ENCODE measurements at regions not wholly inside any gene's neighbourhood (a gene's known extent, or its start where the extent isn't known, plus 50 kb on each side); places are given as distances from the start of the nearest gene placed in this dataset.

DNA sequence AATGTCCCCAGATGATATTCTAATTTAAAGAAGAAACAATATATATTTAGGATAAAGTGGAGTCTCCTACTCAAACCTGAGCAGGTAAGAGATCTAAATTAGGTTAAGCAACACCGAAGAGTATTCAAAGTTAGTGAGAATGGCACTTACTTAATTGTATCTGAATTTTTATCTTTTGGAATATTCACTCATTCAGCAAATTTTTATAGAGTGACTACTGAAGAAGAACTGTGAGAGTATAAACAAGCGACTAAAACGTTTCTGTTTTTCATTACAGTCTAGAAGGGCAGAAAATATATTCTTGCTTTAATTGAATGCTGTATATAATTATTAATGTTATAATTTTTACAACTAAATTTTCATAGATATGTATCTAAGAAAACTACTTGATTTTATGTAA lies 567.7 kb upstream of the TBL1XR1 start:
- no peak for TF ChIP-seq CTCF (IDR thresholded peaks at IDR 0.05; ENCODE audit: low read depth, low read length)
- no peak for TF ChIP-seq POLR2A (IDR thresholded peaks at IDR 0.05; ENCODE audit: extremely low read depth, insufficient read length)
- TF ChIP-seq MAX (IDR thresholded peaks at IDR 0.05; ENCODE audit: low read depth, low read length), result no peak
